ENCODE measurements at regions not wholly inside any gene's neighbourhood (a gene's known extent, or its start where the extent isn't known, plus 50 kb on each side); places are given as distances from the start of the nearest gene placed in this dataset.

GRCh38 chr5:60510049-60510448 is 189.9 kb downstream of the DEPDC1B start:
- Histone ChIP-seq H2AFZ (ENCODE audit: low read length) (peak overlapping the region; percentile 72), H3K9me2 (replicated peaks; ENCODE audit: low read depth, low read length) (no peaks in the 10 kb centered on the region), H3K36me3 (ENCODE audit: insufficient read depth, low read length) (no peaks in the 10 kb centered on the region), H3K4me1 (ENCODE audit: insufficient read depth, low read length, poor library complexity, severe bottlenecking) (peaks cover 11% of the 10 kb centered on the region), H3K27me3 (ENCODE audit: insufficient read depth, low read length, poor library complexity, severe bottlenecking) (no peaks in the 10 kb centered on the region), H4K20me1 (ENCODE audit: insufficient read depth, low read length, poor library complexity, severe bottlenecking) (no peaks in the 10 kb centered on the region), H3K9me3 (ENCODE audit: insufficient read depth, low read depth, low read length) (no peaks in the 10 kb centered on the region), H3K79me2 (ENCODE audit: insufficient read depth, low read length) (no peaks in the 10 kb centered on the region), H3K4me3 (ENCODE audit: low read length, poor library complexity, severe bottlenecking) (no peak overlapping the region), H3K9ac (ENCODE audit: low read depth, low read length, poor library complexity, severe bottlenecking) (no peak overlapping the region), H3F3A (ENCODE audit: low read depth) (no peaks in the 10 kb centered on the region), H3K4me2 (ENCODE audit: low read depth, low read length, poor library complexity, severe bottlenecking) (no peak overlapping the region)
- TF ChIP-seq CTCF (conservative IDR thresholded peaks at IDR 0.05; ENCODE audit: low read length): no peak
- no peak for TF ChIP-seq EZH2phosphoT487 (IDR thresholded peaks at IDR 0.05; ENCODE audit: borderline replicate concordance)

- Histone ChIP-seq H2AFZ (ENCODE audit: low read length) (peak overlapping the region; percentile 72; the same call in 1 of the 2 replicates), H3K9ac (ENCODE audit: low read depth, low read length, poor library complexity, severe bottlenecking) (no peak overlapping the region), H3K27me3 (ENCODE audit: insufficient read depth, low read length, poor library complexity, severe bottlenecking) (no peaks in the 10 kb centered on the region), H3K4me1 (ENCODE audit: insufficient read depth, low read length, poor library complexity, severe bottlenecking) (peaks cover 11% of the 10 kb centered on the region), H4K20me1 (ENCODE audit: insufficient read depth, low read length, poor library complexity, severe bottlenecking) (no peaks in the 10 kb centered on the region), H3F3A (ENCODE audit: low read depth) (no peaks in the 10 kb centered on the region), H3K36me3 (ENCODE audit: insufficient read depth, low read length) (no peaks in the 10 kb centered on the region), H3K4me2 (ENCODE audit: low read depth, low read length, poor library complexity, severe bottlenecking) (no peak overlapping the region), H3K9me3 (ENCODE audit: insufficient read depth, low read depth, low read length) (no peaks in the 10 kb centered on the region), H3K4me3 (ENCODE audit: low read length, poor library complexity, severe bottlenecking) (no peak overlapping the region), H3K9me2 (replicated peaks; ENCODE audit: low read depth, low read length) (no peaks in the 10 kb centered on the region), H3K79me2 (ENCODE audit: insufficient read depth, low read length) (no peaks in the 10 kb centered on the region)
- TF ChIP-seq CTCF (conservative IDR thresholded peaks at IDR 0.05; ENCODE audit: low read length) (no peak), EZH2phosphoT487 (IDR thresholded peaks at IDR 0.05; ENCODE audit: borderline replicate concordance) (no peak)
Observed at GRCh38 chr5:60509519-60509918, 190.4 kb downstream of the DEPDC1B start.

- no peaks in the 10 kb centered on the region for H3K79me2 ChIP-seq (ENCODE audit: insufficient read depth, low read length)
- no peak overlapping the region for H2AFZ ChIP-seq (ENCODE audit: low read length)
- no peak overlapping the region for H3K4me3 ChIP-seq (ENCODE audit: low read length, poor library complexity, severe bottlenecking)
- H3K9me2 ChIP-seq (replicated peaks; ENCODE audit: low read depth, low read length): no peaks in the 10 kb centered on the region
- H3K36me3 ChIP-seq (ENCODE audit: insufficient read depth, low read length): no peaks in the 10 kb centered on the region
- no peaks in the 10 kb centered on the region for H3F3A ChIP-seq (ENCODE audit: low read depth)
- H3K9me3 ChIP-seq (ENCODE audit: insufficient read depth, low read depth, low read length): no peaks in the 10 kb centered on the region
- no peaks in the 10 kb centered on the region for H4K20me1 ChIP-seq (ENCODE audit: insufficient read depth, low read length, poor library complexity, severe bottlenecking)
- no peak for TF ChIP-seq CTCF (conservative IDR thresholded peaks at IDR 0.05; ENCODE audit: low read length)
- no peak for TF ChIP-seq EZH2phosphoT487 (IDR thresholded peaks at IDR 0.05; ENCODE audit: borderline replicate concordance)
- H3K4me1 ChIP-seq (ENCODE audit: insufficient read depth, low read length, poor library complexity, severe bottlenecking): peaks cover 20% of the 10 kb centered on the region
- H3K9ac ChIP-seq (ENCODE audit: low read depth, low read length, poor library complexity, severe bottlenecking): no peak overlapping the region
- no peak overlapping the region for H3K4me2 ChIP-seq (ENCODE audit: low read depth, low read length, poor library complexity, severe bottlenecking)
- no peaks in the 10 kb centered on the region for H3K27me3 ChIP-seq (ENCODE audit: insufficient read depth, low read length, poor library complexity, severe bottlenecking)
Observed at GRCh38 chr5:60507687-60508086, 192.3 kb downstream of the DEPDC1B start.

All from Loucy (cell line).